Fibroblast of villous mesenchyme (primary cell): ENCODE measurements at regions not wholly inside any gene's neighbourhood (a gene's known extent, or its start where the extent isn't known, plus 50 kb on each side); places are given as distances from the start of the nearest gene placed in this dataset.

Experiments used
- DNase-seq: peaks from one replicate; pipeline ENCODE4 v3.0.0-alpha.2; 2010; ENCODE audit warnings: low read depth
- H3K4me3 ChIP-seq: 2 replicates; pipeline ENCODE4 v1.5.1; 2011; ENCODE audit warnings: low read depth, mild to moderate bottlenecking, low read length
- CTCF ChIP-seq: IDR thresholded peaks from 2 replicates; pipeline ENCODE4 v1.5.1; 2012; ENCODE audit warnings: low read depth, mild to moderate bottlenecking, low read length; ENCODE audit not compliant: insufficient read depth

- no peak for TF ChIP-seq CTCF
- H3K4me3 ChIP-seq = peak overlapping the region; percentile 5
- DNase-seq = peak; percentile 54
Observed at GRCh38 chr15:95464509-95464908, 866.0 kb upstream of the NR2F2 start.

GRCh38 chr15:95468820-95469219 is 861.7 kb upstream of the NR2F2 start:
- no peak overlapping the region for H3K4me3 ChIP-seq
- TF ChIP-seq CTCF = no peak
- DNase-seq = no peak

GRCh38 chr15:95469496-95470000 is 861.0 kb upstream of the NR2F2 start:
- no peak for DNase-seq
- H3K4me3 ChIP-seq = no peak overlapping the region
- no peak for TF ChIP-seq CTCF

GRCh38 chr15:95470529-95470928 is 860.0 kb upstream of the NR2F2 start:
- H3K4me3 ChIP-seq = no peak overlapping the region
- no peak for DNase-seq
- no peak for TF ChIP-seq CTCF

- DNase-seq = no peak
- no peak overlapping the region for H3K4me3 ChIP-seq
- TF ChIP-seq CTCF = no peak
Observed at GRCh38 chr15:95470997-95471689, 859.4 kb upstream of the NR2F2 start.

GRCh38 chr15:95471690-95472086 is 858.8 kb upstream of the NR2F2 start:
- DNase-seq = no peak
- TF ChIP-seq CTCF = no peak
- H3K4me3 ChIP-seq = no peak overlapping the region

- H3K4me3 ChIP-seq = no peak overlapping the region
- no peak for DNase-seq
- TF ChIP-seq CTCF = no peak
Observed at GRCh38 chr15:95475067-95475466, 855.4 kb upstream of the NR2F2 start.
